COLO668 (cell line): ENCODE measurements at regions not wholly inside any gene's neighbourhood (a gene's known extent, or its start where the extent isn't known, plus 50 kb on each side); places are given as distances from the start of the nearest gene placed in this dataset.

ENCODE experiments used
- DNase-seq: peaks from one replicate; lab custom pipeline; 2025; ENCODE audit not compliant: unreplicated experiment; lab: John Stamatoyannopoulos, UW

DNA sequence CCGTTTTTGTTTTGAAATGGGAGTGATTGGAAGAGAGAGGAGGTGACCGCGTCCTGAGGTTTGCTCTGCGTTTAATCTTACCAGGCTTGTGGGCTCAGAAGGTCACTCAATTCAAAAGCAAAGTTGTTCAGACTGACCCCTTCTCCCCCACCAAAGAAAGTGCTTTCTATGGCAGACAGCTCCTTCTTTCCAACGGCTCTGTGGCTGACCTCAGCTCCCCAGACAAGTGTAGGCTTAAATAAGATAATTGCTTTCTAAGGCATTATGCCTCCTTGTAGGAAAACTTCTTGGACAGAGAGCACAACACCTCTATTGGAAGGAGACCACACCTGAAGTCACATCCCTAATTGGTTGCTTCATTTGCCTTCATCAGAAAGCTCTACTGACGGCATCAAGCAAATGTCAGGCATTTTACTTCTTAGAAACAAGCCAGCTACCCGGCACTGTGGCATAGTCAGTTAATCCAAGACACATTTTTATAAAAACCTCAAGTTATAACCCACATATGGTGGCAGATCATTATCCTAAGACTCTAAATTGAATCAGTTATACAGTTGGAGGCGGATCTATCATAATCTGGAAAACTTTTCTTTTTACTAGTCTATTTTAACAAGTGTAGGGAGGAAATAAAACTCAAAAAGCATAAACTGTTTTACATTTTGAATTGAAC lies 94.9 kb downstream of the TMEM174 start:
- DNase-seq = no peak

GRCh38 chr5:73266925-73267765 lies 94.2 kb downstream of the TMEM174 start:
- DNase-seq = no peak

DNA sequence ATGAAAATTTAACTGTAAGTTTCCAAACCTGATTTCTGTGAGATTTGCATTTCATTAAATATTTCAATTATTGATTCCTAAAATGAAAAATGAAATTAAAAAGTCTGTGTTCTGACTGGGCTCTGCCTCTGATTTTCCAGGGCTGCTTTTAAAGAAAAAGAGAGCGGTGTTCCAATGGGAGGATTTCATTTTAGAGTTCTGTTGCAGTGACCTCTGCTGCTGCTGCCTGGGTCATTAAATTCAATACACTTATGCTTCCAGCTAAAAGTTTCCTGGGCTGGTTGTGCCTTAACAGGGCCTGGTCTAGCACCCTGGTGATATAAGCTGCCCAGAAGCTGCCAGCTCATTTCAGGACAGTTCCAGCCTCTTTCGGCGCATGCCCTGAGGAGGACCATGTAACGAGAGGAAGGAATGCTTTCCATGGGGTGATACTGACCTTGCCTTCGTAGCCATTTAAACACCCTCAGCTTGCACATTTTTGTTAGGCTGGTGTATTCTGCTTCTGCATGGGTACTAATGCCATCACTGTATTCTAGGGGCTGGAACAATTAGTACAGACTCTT lies 93.3 kb downstream of the TMEM174 start:
- no peak for DNase-seq

DNA sequence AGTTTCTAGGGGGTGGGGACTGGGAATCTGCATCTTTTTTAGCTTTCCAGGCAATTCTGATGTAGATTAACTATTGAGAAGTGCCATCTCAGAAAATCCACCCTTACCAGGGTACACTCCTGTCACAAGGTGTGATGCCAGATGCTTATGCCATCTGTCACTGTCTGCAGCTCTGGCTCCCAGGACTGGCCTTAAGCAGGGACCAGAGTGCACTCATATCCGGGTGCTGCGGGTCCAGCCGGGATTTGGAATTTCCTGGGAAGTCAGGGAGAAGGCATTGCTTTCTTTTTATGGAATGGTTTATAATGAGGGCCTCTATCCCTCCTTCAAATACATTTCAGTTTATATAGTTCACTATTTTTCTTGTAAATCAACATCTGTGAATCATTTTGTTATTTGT lies 92.6 kb downstream of the TMEM174 start:
- DNase-seq = no peak

DNA sequence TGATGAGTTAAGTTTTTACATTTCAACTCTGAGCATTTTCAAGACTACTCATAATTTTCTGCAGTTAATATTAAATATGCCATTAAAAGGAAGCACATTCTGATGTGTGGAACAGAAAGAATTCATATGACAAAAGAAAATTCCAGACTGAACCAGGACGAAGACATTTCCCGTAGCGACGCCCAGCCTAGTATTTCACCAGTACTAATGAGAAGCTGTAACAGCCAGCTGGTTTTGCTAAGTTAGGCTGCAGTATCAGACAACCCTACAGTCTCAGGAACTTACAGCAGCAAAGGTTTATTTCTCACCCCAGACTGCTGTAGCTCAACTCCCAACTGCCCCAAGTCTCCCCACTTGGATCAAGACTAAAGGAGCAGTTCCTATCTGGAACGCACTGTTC lies 91.6 kb downstream of the TMEM174 start:
- no peak for DNase-seq

- no peak for DNase-seq
These were observed 90.2 kb downstream of the TMEM174 start for GRCh38 chr5:73263001-73263710.

DNA sequence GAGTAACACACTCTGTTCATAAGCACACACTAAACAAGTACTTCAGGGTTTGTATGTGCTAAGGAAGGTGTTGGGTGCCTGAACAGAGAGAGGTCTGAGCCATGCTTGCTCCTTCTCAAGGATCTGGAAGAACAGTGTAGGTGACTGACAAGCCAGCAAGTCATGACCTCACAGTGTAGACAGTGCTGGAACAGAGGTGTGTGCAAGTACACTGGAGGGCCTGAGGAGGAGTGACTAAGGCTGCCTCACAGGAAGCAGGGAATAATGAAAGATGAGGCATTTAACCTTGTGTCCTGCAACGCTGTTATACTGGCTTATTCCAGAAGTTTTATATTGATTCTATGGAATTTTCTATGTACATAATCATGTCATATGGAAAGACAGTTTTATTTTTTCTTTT lies 83.9 kb downstream of the TMEM174 start:
- no peak for DNase-seq

GRCh38 chr5:73256462-73256861 lies 83.5 kb downstream of the TMEM174 start:
- DNase-seq = no peak

DNA sequence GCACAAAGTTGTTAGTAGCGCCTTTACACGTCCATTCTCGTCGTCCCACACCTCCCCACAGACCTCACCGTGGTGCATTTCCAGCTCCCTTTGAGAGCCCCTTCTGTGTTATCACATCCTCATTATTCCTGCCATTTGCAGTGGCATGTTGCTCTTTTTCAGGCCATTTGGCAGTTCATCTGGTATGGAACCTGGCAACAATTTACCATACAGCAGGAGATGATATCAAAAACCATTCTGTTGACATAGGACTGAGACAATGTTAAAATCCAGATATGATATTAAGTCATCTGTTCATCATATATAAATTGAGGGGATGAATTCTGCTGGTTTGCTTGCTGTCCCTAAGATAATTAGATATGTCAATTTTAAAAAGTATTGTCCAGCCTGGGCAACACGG lies 83.0 kb downstream of the TMEM174 start:
- no peak for DNase-seq

- DNase-seq = no peak
These were observed 81.6 kb downstream of the TMEM174 start for GRCh38 chr5:73254642-73255041.

DNA sequence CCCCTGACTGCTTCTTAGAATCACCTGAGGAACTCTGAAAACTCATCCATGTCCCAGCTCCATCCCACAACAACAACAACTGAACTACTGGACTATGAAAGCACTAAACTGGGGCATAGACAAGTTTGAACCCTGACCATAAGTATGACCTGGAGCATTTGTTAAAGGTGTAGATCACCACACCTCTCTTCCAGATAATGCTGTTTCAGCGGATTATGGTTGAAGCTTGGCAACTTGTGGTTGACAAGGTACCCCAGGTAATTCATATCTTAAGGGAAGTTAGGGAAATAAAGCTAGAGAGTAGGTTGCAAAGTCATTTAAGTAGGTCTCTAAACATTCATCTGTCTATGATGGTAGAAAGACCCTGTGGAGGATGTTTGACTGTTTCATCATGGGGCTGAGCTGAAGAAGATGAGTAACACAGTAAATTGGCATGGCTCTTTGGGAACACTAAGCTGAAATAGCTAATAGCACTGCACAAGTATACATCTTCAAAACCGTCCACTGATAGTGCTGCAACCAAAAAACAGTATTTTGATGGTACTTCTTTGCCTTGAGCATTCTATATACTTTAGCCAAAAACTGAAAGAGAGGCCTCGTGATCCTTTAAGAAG lies 80.2 kb downstream of the TMEM174 start:
- no peak for DNase-seq

- no peak for DNase-seq
These were observed 77.7 kb downstream of the TMEM174 start for GRCh38 chr5:73250645-73251044.

GRCh38 chr5:73242735-73243134 lies 69.7 kb downstream of the TMEM174 start:
- DNase-seq = no peak

DNA sequence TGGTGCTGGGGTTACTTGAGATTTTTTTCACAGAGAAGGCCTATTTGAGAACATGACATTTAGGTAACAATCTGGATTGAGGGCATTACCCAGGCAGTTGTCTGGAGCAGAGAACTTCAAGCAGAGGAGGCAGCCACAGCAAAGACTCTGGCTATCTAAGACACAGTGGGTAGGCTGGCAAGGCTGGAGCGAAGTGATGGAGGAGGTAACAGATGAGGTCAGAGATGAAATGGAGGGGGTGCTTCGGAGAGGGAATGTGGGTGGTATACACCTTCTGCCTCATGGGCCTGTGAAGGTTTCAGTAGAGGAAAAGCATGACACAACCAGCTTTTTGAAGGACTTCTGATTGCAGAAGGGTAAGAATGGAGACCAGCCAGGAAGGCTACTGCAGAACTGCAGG lies 65.9 kb downstream of the TMEM174 start:
- no peak for DNase-seq

GRCh38 chr5:73236541-73237128 lies 63.6 kb downstream of the TMEM174 start:
- DNase-seq = no peak

DNA sequence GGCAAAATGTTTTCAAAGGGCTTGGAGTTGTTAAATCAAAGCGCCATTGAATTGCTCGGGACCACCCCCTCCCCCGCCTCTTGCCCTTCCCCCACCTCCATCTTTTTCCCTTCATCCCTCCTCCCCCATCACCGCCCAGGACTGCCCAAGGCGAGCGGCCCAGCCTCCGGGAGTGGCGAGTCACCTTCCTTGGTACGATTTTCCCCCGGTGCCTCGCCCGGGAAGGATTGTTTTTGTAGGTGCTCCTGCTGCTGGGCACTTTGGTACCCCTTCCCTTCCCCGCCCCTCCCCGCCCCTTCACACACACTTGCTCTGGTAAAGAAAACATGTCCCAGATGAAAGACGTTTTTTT lies 61.2 kb downstream of the TMEM174 start:
- DNase-seq = no peak

DNA sequence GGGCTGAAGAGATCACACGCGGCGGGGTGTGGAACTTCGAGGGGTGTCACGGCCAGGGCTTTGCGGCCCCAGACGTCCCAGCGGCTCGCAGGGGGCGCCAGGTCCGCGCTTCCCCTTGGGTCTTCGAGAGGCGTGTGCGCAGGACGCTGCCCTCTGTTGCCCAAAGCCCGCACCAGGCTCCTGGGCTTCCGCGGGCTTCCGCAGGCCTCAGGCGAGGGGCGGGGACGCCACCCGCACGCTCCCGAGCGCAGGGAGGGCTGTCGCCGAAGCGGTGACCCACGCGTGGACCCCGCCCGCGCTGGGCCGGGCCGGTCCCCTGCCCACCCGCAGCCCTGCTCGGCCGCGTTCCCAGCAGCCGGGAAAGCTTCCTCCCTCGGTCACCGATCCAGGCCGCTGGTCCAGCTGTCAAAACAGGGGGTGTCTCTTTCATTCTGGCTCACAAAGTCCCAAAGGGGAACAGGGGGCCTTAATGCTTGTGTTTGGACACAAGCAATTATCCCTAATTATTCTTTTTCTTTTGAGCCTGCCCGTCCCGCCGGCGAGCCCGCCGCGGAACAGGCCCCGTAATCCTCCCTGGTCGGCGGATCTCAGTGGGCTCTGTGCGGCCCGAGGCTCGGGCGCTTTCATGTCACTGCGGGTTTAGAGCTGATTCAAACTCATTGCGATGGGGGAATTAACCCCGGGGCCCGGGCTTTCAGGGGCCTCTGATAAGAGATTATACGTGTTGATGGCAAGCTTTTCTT lies 60.6 kb downstream of the TMEM174 start:
- no peak for DNase-seq

GRCh38 chr5:73233053-73233460 lies 60.1 kb downstream of the TMEM174 start:
- no peak for DNase-seq

DNA sequence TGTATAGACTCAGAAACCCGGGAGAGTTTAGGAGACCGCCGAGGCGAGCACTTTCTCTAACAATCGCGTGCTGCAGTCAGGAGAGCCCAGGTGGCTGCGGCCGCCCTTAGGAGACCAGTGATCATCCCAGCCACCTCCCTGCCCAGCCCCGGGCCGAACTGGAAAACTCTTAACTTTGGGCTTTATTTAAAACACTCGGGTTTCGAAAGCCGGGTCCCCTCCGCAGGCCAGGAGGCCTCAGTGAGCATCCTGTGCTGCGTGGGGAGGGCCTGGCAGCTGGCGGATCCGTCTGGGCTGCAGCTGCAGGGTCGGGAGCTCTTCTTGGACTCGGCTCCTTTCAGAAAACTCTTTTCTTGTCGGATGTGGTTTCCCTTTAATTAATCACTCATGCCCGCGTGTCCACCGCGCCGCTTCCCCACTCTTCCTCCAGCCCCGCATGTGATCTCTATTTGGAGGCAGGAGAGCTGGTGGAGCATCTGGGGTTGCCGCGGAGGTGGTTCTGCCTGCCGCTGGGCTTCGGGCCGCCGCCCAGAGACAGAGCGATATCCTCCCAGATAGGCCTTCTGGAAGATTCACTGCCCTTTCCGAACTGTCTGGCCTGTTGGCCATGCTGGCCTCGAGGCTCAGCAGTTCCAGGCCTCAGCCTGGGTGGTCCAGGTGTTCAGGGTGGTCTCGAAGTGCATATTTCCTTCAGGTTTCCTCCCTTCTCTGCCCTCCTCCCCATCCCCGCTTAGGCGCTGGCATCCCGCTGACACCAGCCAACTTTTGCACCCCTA lies 59.5 kb downstream of the TMEM174 start:
- DNase-seq = no peak
